GM23338 (cell line): ENCODE measurements at regions not wholly inside any gene's neighbourhood (a gene's known extent, or its start where the extent isn't known, plus 50 kb on each side); places are given as distances from the start of the nearest gene placed in this dataset.

Source experiments
- CREB1 ChIP-seq: fragments of 250-450 bp; sonication (Bioruptor Pico); IDR thresholded peaks from 2 replicates; pipeline ENCODE4 v1.5.0; 2020; ENCODE audit warnings: low read depth, mild to moderate bottlenecking, moderate library complexity
- CTCF ChIP-seq, 2 experiments: fragments of 200-600 bp in 1 of 2; sonication (generic) in 1 of 2; conservative IDR thresholded peaks; 2 replicates each; pipeline versions ENCODE4 v1.5.1 to v1.6.1; 2016 to 2017; ENCODE audit warnings: antibody characterized with exemption in 2 of 2, low read depth in 2 of 2, mild to moderate bottlenecking in 2 of 2, moderate library complexity in 1 of 2
- EZH2 ChIP-seq: fragments of 200-600 bp; sonication (generic); IDR thresholded peaks from one replicate; pipeline ENCODE4 v1.8.0; 2017; ENCODE audit warnings: antibody characterized with exemption, mild to moderate bottlenecking, low read depth; ENCODE audit not compliant: unreplicated experiment
- EZH2phosphoT487 ChIP-seq: fragments of 200-600 bp; sonication (generic); IDR thresholded peaks from one replicate; pipeline ENCODE4 v1.8.1; 2018; ENCODE audit warnings: antibody characterized with exemption; ENCODE audit not compliant: unreplicated experiment
- POLR2AphosphoS5 ChIP-seq: IDR thresholded peaks from 2 replicates; pipeline ENCODE4 v1.6.1; 2016; ENCODE audit warnings: antibody characterized with exemption, low read depth
- REST ChIP-seq: IDR thresholded peaks from one replicate; pipeline ENCODE4 v1.6.1; 2018; ENCODE audit warnings: antibody characterized with exemption; ENCODE audit not compliant: unreplicated experiment
- STAT1 ChIP-seq: IDR thresholded peaks from one replicate; pipeline ENCODE4 v1.6.1; 2016; ENCODE audit warnings: antibody characterized with exemption; ENCODE audit not compliant: unreplicated experiment
- ZNF114 ChIP-seq: fragments of 250-450 bp; sonication (Bioruptor Pico); IDR thresholded peaks from 2 replicates; pipeline ENCODE4 v1.5.0; 2020; ENCODE audit warnings: mild to moderate bottlenecking, moderate library complexity

- TF ChIP-seq CTCF (conservative IDR thresholded peaks at IDR 0.05; ENCODE audit: low read depth in 2 of 2), result no peak
- TF ChIP-seq EZH2, result no peak
- TF ChIP-seq POLR2AphosphoS5, result no peak
- TF ChIP-seq STAT1, result no peak
- TF ChIP-seq REST, result no peak
- TF ChIP-seq ZNF114 (CRISPR knock-in tag), result no peak
- TF ChIP-seq EZH2phosphoT487, result no peak
- TF ChIP-seq CREB1, result no peak
Observed at GRCh38 chr17:54235571-54235970, 412.8 kb downstream of the KIF2B start.
